RKO (cell line): ENCODE measurements at regions not wholly inside any gene's neighbourhood (a gene's known extent, or its start where the extent isn't known, plus 50 kb on each side); places are given as distances from the start of the nearest gene placed in this dataset.
A peak's percentile ranks its signal among the peaks of the same experiment; 100 is the strongest.
"Not testable (repeated sequence)": the region's sequence is repeated elsewhere in the genome, so short reads cannot be mapped to it uniquely, and the experiment has no call there.

Experiments
- DNase-seq: peaks from one replicate; pipeline ENCODE4 v3.0.0-alpha.2; 2016; ENCODE audit warnings: low spot score

DNA sequence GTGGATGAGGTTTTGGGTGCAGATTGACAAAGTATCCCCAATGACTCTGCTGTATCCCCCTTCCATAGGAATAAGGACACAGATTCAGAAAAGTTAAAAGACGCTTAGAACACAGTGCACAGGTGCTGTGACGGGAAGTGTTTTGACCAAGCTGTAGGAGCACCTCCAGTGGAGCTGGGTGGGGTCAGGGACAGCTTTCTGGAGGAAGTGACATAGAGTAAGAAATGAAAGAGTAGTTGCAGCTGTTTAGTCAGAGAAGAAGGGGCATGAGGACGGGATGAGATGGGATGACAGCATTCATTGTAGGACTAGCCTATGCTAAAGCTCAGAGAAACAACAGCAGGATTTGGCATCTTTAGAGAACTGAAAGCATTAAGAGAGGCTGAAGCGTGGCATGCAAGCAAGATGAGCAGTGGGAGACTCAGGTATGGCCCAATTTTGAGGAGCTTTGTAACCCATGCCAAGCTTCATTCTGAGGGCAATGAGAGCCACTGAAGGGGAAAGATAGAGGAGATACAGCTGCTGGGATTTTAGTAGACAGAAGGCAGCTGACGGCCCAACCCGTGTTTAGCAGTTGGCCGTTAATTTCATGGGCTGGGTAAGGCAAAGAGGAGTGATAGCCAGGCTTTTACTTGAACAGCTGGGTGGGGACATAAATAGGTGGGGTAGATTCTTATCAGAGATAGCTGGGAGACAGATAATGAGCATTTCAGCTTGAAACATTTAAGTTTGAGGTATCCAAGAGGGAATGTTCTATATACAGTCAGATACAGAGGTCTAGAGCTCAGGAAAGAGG is 131.8 kb upstream of the KRAS start:
- no peak for DNase-seq

DNA sequence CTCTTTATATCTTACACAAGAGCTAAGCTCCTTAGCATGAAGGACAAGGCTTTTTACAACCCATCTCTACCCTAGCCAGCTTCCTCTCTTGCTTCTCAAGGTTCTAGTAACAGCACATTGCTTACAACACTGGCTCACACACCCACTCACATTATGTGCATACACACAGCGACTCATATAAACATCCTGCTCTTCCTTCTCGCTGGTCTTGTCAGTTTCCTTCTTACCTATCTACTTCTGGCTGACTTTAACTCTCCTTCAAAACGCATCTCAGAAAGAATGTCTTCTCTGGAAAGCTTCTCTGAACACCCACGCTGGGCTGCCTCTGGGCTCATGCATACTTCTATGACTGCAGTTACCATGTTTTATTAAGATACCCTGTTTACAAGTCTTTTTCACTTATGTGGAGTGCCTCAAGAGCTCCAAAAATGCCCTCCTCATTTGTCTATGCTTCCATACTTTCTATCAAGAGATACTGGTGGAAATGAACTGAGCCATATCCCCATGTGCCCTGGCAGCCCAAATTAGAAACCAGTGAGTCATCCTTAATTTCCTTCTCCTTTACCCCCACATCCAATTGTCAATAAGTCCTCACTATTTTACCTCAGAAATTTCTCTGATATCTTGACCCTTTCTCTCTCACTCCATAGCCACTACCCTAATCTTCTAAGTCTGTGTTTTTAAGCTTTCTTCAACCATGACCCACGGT is 126.9 kb upstream of the KRAS start:
- peak; percentile 45 for DNase-seq

DNA sequence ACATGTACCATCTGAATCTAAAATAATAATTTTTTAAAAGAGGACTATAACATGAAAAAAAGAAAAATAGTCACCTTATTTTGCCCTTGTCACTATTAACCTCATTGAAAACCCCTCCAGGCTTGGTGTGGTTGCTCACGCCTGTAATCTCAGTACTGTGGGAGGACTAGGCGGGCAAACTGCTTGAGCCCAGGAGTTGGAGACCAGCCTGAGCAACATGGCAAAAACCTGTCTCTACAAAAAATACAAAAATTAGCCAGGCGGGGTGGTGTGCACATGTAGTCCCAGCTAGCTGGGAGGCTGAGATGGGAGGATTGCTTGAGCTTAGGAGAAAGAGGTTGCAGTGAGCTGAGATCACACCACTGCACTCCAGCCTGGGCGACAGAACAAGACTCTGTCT is 126.3 kb upstream of the KRAS start:
- no peak for DNase-seq

DNA sequence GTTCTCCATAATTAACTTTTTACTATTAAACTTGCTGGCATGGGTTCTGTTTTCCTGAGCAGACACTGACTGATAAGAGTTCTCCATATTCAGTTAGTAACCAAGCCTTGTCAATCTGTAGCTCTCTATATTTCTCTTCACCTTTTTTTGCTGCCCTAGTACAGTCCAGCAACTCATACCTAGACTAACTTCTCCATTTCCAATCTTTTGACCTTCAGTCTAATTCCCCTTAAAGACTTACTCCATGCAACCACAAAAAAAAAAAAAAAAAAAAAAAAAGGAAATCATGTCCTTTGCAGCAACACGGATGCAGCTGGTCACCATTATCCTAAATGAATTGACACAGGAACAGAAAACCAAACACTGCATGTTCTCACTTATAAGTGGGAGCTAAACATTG is 125.7 kb upstream of the KRAS start:
- DNase-seq = no peak

DNA sequence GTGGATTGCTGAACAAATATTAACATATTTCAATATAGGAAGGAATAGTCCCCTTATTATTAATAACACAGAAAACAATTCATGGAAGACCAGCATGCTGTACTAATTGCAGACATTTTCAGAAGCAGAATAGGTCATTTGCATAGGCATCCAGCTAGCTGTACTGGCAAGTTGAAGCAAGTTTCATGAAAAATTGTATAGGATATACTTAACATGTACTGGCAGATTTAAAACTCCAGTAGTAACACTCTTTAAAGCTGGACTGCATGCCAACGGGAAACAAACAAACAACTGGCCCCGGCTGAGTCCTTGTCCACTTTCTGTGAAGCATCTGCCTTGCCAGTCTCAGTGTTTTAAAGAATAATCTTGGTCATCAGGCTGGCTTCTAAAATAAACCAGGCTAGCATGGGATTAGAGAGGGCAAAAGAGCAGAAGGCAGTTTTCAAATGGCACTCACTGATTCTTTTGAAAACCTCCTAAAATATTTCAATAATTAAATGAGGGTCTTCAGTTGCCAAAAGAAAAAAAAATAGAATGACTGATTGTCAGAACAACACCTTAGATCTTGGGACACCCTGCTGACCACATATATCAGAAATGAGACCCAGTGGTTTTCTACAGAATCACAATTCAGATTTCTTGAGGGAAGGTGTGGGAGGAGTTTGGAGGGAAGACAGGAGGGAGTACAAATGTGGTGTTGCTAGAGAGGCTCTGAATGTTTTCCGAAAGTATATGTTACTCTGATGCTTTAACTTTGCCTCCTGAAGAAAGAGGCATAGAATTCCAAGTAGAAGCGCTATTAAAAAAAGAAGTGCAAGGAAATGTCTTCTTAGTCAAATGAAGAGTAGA is 122.5 kb upstream of the KRAS start:
- DNase-seq = no peak

DNA sequence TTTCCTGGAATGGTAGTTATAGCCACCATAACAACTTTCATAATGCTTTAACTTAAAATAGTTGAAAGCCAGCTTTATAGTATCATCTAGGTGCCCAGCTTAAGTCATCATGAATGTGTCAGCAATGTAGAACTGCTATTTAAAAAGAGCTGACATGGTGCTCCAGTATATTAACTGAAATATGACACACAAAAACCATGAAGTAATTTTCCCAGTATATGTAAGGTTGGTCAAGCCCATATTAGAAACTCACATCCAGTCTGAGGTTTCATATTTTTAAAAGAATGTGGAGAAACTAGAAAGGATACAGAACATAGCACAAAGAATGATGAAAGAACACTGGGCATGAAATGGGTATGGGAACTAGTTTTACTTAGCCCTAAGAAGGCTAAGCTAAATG is 121.3 kb upstream of the KRAS start:
- DNase-seq = no peak

DNA sequence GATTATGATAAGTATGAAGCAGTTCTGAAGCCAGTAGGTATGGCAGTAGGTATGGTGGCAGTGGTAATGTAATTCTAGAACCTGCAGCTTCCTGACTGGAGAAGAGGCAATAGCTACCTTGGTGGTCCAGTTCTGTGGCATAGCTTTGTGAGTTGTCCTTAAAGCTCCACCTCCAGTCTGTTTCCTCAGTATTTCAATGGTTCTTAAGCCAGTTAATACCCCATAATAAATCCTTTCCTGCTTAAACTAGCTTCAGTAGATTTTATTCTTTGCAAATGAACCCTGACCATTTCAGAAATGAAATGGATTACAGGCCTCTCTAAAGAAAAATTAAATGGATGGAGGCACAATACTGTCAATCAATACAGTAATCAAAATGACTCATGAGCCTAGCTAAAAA is 117.8 kb upstream of the KRAS start:
- DNase-seq = no peak

DNA sequence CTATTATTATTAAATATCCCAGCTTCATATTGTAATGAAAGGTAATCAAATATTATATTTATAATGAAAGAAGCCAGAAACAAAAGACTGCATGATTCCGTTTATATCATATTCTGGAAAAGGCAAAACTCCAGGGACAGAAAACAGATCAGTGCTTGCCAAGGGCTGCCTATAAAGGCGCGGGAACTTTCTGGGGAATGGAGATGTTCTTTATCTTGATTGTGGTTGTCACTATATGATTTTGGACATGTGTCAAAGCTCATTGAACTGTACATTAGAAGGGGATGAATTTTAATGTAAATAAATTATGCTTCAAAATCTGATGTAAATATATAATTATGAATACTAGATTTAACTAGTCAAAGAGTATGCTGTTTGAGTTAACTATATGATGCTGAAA is 115.4 kb upstream of the KRAS start:
- DNase-seq = no peak

DNA sequence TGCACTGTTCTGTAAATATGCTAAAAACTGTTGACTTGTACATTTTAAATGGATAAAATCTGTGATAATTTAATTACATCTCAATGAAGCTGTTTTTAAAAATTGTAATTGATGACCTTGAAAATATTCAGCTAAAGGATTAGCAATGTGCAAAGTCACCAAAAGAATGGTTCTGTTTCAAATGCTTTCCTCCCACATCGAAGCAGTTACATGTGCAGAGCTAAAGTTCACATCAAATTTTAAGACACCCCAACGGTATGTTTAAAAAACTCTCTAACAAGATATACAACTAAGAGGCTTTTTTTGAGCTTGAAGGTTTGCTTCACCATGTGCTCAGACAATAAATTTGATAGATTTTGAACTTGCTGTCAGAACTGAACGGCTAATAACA is 114.6 kb upstream of the KRAS start:
- DNase-seq = no peak

DNA sequence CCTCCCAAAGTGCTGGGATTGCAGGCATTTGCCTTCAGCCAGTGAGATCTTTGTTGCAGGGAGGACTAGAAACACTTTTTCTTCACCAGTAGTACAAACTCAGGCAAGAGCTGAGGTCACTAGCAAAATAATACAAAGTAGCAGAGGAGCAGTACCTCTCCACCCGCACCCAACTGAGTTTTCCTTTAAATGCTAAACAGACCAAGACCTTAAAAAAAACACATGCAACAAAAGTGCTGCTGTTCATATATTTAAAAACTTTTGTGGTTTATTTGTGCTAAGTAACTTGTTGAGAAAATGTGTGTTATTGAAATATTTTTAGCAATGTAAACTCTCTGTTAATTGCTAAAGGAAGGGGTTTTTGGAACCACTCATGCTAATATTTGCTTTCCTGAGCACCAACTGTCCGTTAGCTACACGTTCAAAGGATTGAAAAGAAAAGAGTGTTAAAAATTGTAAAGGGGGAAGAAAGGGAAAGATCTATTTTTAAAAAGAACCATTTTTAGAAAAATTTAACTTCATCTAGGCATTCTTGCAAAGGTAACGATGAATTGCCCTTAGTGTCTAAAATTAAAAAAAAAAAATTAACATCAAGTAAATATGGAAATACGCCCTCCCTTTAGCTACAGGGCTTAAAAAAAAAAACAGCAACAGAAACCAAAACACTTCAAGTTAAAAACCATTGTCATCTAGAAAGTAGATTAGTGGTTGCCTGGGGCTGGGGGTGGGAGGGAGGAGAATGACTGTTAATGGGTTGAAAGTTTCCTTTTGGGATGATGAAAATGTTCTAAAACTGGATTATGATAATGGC is 114.0 kb upstream of the KRAS start:
- DNase-seq = no peak

DNA sequence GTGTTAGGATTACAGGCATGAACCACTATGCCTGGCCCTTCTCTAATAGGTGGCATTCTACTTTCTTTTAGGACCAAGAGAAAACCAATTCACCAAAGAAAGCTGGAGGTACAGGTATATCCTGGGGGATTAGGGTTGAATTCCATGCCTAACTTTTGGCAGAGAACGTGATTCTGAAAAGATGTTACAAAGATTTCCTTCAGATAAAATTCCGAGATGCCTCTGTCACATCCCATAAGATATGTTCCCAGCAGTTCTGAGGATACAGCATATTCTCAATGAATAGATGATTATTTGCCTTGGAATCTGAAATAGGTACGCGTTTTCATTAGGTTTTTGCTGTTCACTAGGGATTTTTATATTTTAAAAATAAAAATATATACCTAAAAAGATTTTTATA is 111.9 kb upstream of the KRAS start:
- no peak for DNase-seq

DNA sequence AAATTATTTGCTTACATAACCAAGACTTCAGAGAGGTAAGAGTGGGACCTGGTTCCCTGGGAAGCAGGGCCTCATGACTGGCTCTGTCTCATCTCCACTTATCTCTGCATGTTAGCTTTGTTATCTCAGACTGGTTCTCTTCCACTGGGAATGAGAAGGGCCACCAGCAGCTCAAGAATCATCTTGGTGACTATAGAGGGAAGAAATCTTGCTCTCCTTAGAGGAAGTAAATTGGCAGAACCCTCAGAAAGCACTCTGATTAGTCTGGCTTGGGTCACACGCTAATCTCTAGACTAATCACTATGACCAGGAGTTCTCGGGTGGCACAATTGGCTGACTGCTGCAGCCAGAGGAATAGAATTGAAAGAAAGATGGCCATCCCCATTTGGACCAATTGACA is 110.8 kb upstream of the KRAS start:
- DNase-seq = no peak

DNA sequence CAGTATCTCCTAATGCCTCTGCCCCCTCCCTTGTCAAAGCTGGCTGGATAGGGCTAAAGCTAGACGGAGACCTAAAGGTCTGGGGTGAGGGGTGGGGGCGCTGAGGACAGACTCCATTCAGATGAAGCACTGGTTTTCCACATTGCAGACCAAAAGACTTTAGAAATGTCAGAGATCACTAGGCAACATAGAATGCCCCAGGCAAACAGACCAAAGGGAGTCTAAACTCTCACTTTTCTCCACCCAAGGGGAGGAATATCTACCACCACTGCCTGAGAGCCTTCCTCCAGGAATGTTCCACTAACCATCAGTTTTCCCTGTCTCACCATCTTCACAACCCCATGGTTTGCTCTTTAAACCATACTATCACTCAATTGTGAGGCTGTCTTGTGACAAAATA is 106.9 kb upstream of the KRAS start:
- DNase-seq = no peak

DNA sequence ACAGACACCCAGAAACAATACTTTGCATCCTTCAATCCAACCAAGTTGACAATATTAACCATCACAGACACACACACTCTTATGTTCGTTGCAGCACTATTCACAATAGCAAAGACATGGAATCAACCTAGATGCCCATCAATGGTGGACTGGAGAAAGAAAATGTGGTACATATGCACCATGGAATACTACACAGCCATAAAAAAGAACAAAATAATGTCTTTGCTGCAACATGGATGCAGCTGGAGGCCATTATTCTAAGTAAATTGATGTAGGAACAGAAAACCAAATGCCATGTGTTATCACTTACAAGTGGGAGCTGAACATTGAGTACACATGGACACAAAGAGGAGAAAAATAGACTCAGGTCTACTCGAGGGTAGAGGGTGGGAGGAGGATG is 102.2 kb upstream of the KRAS start:
- DNase-seq = not testable (repeated sequence)

DNA sequence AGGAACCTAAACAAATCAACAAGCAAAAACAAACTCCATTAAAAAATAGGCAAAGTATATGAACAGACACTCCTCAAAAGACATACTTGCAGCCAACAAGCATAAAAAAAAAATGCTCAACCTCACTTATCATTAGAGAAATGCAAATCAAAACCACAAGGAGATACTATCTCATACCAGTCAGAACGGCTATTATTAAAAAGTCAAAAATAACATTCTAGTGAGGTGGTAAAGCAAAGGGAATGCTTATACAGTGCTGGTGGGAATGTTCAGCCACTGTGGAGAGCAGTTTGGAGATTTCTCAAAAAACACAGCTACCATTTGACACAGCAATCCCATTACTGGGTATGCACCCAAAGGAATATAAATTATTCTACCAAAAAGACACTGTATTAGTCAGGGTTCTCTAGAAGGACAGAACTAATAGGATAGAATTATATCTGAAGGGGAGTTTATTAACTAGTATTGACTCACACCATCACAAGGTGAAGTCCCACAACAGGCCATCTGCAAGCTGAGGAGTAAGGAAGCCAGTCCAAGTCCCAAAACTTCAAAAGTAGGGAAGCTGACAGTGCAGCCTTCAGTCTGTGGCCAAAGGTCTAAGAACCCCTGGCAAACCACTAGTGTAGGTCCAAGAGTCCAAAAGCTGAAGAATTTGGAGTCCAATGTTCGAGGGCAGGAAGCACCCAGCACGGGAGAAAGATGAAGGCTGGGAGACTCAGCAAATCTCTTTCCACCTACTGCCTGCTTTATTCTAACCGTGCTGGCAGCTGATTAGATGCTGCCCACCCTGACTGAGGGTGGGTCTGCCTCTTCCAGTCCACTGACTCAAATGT is 101.6 kb upstream of the KRAS start:
- no peak for DNase-seq

DNA sequence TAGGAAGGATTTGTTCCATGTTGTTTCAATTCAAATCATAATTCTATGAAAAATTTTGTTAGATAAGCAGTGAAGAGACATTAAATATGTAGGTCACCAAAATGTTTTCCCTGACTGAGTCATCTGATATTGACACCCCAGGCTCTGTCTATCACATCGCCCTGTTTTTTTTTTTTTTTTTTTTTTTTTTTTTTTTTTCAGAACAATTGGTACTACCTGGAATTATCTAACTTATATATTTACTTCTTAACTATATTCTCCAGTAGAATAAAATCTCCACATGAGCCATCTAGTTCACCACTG is 97.8 kb upstream of the KRAS start:
- no peak for DNase-seq

DNA sequence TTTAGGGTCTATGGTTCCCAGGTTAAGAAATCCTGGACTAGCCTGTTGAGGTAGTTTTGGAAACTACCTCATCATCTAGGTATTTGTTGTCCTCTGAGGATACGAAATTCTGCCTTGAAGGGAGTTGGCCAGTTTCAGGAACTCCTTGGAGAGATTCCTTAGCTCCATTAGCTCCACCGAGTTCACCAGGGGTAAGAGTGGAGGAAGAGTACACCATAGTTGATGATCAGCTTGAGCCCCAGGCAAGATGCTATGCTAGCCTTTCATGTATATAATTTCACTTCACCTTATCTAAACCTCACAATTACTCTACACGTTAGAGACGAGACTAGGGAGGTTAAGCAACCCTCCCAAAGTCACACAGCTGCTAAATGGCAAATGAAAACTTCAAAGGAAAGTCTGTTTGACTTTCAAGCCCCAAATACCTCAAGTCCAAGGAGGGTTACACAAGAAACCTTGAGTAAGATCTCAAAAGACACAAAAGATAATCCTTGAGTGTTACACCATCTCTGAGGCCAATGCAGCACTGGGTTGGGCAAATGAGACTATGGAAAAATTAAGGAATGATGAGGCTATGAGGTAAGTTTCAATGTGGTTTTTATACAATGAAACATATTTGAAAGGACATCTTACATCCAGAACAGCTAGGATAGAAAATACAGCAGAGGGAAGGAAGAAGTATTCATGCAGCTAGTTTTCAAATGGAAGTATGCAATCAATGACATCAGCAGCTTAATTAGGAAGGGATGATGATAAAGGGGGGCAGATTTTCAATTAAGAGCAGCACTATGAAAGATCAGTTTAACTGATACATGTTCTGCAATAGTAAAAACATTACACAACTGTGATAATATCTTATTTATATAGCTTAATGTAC is 97.2 kb upstream of the KRAS start:
- DNase-seq = no peak

DNA sequence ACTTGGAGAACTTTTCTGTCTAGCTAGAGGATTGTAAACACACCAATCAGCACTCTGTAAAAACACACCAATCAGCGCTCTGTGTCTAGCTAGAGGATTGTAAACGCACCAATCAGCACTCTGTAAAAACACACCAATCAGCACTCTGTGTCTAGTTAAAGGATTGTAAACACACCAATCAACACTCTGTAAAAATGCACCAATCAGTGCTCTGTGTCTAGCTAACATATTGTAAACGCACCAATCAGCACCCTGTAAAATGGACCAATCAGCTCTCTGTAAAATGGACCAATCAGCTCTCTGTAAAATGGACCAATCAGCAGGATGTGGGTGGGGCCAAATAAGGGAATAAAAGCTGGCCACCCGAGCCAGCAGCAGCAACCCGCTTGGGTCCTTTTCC is 91.1 kb upstream of the KRAS start:
- not testable (repeated sequence) for DNase-seq

DNA sequence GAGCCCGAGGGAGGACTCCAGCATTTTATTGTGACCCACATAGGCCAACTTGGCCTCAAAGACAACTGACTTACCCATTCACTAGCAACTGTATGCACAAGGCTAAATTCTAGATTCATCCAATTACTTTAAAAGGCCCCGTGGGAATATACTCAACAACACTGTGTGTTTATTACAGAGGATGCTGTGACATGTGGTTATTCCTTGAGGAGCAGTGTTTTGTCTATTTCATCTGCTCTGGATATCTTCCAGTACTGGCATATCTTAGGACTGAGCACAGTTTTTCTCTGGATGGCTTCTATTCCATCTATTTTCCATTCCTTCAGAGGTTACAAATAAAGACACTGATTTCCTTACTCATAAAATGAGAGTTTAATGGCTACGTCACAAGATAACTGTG is 87.2 kb upstream of the KRAS start:
- DNase-seq = no peak

DNA sequence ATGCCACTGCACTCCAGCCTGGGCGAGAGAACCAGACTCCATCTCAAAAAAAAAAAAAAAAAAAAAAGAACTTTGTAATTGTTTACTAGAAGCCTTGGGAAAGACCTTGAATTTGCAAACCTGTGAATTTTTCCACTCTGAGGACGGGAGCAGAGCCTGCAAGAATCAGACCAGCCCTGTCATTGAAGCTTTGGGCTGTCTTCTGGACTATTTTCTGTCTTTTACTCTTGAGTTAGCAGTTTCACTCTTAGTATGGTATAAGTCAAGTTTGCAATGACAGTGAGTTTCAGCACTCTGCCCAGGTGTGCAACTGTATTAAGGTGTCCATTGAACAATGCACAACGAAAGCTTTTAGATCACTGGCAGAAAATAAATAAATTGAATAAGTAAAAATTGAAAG is 81.4 kb upstream of the KRAS start:
- no peak for DNase-seq
